ENCODE measurements at regions not wholly inside any gene's neighbourhood (a gene's known extent, or its start where the extent isn't known, plus 50 kb on each side); places are given as distances from the start of the nearest gene placed in this dataset.

DNA sequence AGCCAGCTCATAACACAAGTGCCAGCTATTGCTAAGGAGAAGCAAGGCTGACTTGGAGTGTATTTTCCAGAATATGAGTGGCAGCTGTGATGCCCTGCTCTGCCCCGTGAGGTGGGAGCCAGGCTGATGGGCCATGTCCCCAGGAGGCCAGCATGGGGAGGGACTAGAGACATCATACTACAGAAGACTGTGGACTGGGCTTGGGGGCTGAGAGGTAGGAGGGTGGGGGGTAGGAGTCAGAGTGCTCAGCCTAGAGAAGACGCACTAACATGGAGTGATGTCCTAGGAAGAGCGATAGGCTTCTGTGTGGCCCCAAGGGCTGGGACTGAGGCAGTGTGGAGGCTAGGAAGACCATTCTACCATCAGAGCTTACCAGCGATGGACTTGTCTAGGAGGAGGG lies 143.7 kb downstream of the WSCD1 start:
- Histone ChIP-seq H3K27me3 (peaks cover 0 to 35% (median 0%) of the 10 kb centered on the region in 3 donors), H3K4me1 (no peaks in the 10 kb centered on the region), H3K27ac (no peak overlapping the region), H3K9me3 (no peaks in the 10 kb centered on the region), H3K36me3 (no peaks in the 10 kb centered on the region), H3K4me3 (no peak overlapping the region)
- TF ChIP-seq POLR2A (IDR thresholded peaks at IDR 0.05) (no peak), POLR2AphosphoS5 (IDR thresholded peaks at IDR 0.05) (no peak), EP300 (IDR thresholded peaks at IDR 0.05) (no peak)
- TF ChIP-seq, protein P1, sequence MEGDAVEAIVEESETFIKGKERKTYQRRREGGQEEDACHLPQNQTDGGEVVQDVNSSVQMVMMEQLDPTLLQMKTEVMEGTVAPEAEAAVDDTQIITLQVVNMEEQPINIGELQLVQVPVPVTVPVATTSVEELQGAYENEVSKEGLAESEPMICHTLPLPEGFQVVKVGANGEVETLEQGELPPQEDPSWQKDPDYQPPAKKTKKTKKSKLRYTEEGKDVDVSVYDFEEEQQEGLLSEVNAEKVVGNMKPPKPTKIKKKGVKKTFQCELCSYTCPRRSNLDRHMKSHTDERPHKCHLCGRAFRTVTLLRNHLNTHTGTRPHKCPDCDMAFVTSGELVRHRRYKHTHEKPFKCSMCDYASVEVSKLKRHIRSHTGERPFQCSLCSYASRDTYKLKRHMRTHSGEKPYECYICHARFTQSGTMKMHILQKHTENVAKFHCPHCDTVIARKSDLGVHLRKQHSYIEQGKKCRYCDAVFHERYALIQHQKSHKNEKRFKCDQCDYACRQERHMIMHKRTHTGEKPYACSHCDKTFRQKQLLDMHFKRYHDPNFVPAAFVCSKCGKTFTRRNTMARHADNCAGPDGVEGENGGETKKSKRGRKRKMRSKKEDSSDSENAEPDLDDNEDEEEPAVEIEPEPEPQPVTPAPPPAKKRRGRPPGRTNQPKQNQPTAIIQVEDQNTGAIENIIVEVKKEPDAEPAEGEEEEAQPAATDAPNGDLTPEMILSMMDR (IDR thresholded peaks at IDR 0.05): no peak
- no peak for DNase-seq
- intact Hi-C loops (cut with DNase I; ENCODE audit: low total_unique reads): no loop called here
- 79 to 94% (median 88%) methylated on average over 4 of the region's 4 CpGs for WGBS, 5 donors

DNA sequence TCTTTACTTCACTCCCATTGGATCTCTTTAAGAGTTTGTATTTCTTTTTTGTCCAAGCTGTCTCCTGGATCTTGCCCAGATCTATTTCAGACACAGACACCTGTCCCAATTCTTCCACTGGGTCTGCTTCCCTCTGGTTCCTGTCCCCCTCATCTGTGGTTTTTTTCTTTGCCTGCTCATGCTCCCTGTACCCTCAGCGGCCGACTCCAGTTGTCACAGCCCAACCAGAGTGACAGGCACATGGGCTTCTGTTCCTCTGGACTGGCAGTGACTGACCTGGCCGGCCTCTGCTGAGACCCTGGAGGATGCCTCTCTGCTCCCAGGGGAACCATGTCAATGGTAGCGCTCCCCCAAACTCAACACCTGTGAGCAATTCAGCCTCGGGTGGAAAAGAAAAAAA lies 142.6 kb downstream of the WSCD1 start:
- intact Hi-C loops (cut with DNase I; ENCODE audit: low total_unique reads): no loop called here
- no peaks in the 10 kb centered on the region for H3K9me3 ChIP-seq
- no peak for DNase-seq
- no peaks in the 10 kb centered on the region for H3K4me1 ChIP-seq
- no peak overlapping the region for H3K27ac ChIP-seq
- TF ChIP-seq POLR2AphosphoS5 (IDR thresholded peaks at IDR 0.05) (no peak), POLR2A (IDR thresholded peaks at IDR 0.05) (no peak), EP300 (IDR thresholded peaks at IDR 0.05) (no peak)
- TF ChIP-seq, protein P1 (IDR thresholded peaks at IDR 0.05): no peak
- no peak overlapping the region for H3K4me3 ChIP-seq
- WGBS, 5 donors: 64 to 80% (median 69%) methylated on average over 5 of the region's 5 CpGs
- H3K27me3 ChIP-seq: peaks cover 0 to 38% (median 0%) of the 10 kb centered on the region in 3 donors
- no peaks in the 10 kb centered on the region for H3K36me3 ChIP-seq

DNA sequence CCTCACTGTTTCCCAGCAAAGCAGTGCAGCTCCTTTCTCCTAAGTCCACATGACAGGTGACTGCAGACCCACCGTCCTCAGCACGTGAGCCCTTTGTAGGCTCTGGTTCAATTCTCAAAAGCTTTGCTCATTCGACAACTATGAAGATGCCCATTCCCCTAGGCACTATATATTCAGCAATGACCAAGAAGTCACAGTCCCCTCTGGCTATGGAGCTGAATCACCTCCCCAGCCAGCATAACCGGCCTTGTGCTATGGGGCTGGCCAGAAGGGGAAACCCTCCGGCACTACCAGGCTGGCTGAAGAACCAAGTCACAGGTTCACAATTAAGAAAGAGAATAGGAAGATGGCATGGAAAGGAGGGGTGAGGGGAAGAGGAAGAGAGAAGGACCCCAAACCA lies 139.7 kb downstream of the WSCD1 start:
- Histone ChIP-seq H3K36me3 (no peaks in the 10 kb centered on the region), H3K4me1 (no peaks in the 10 kb centered on the region), H3K4me3 (no peak overlapping the region), H3K27me3 (peaks cover 0 to 41% (median 0%) of the 10 kb centered on the region in 3 donors), H3K9me3 (no peaks in the 10 kb centered on the region), H3K27ac (no peak overlapping the region)
- TF ChIP-seq POLR2AphosphoS5 (IDR thresholded peaks at IDR 0.05) (no peak), POLR2A (IDR thresholded peaks at IDR 0.05) (no peak), EP300 (IDR thresholded peaks at IDR 0.05) (no peak)
- TF ChIP-seq, protein P1 (IDR thresholded peaks at IDR 0.05): no peak
- intact Hi-C loops (cut with DNase I; ENCODE audit: low total_unique reads): no loop called here
- DNase-seq: no peak
- 72 to 87% (median 84%) methylated on average over 5 of the region's 5 CpGs for WGBS, 5 donors

DNA sequence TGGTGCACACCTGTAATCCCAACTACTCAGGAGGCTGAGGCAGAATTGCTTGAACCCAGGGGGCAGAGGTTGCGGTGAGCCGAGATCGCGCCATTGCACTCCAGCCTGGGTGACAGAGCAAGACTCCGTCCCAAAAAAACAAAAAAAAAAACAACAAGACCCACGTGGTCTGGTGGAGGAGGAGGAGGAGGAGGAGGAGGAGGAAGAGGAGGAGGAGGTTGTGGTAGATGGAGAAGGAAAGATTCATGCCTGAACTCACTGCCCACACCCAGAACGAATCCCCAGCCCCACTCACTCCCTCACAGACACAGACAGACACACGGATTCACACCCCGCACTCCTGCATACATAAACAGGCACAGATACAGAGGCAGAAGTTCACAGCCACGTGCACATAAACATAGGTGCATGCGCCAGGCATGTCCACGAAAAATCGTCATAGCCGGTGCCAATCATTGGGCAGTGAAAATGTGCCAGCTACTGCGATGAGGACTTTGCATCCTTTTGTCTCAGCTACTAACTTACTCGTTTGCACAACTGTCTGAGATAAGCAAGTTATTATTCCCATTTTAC lies 138.5 kb downstream of the WSCD1 start:
- no peak overlapping the region for H3K27ac ChIP-seq
- 71 to 81% (median 77%) methylated on average over 12 to 16 of the region's 16 CpGs for WGBS, 5 donors
- H3K4me3 ChIP-seq: no peak overlapping the region
- no peaks in the 10 kb centered on the region for H3K9me3 ChIP-seq
- no peaks in the 10 kb centered on the region for H3K36me3 ChIP-seq
- no peak for TF ChIP-seq EP300 (IDR thresholded peaks at IDR 0.05)
- no peak for TF ChIP-seq POLR2AphosphoS5 (IDR thresholded peaks at IDR 0.05)
- TF ChIP-seq, protein P1 (IDR thresholded peaks at IDR 0.05): no peak
- TF ChIP-seq POLR2A (IDR thresholded peaks at IDR 0.05): no peak
- H3K4me1 ChIP-seq: no peaks in the 10 kb centered on the region
- peaks cover 0 to 36% (median 0%) of the 10 kb centered on the region in 3 donors for H3K27me3 ChIP-seq
- intact Hi-C loops (cut with DNase I; ENCODE audit: low total_unique reads): no loop called here
- DNase-seq: no peak

Data from stomach (tissue), 8 donors.